H7 (cell line): ENCODE measurements at regions not wholly inside any gene's neighbourhood (a gene's known extent, or its start where the extent isn't known, plus 50 kb on each side); places are given as distances from the start of the nearest gene placed in this dataset.
"Not testable (repeated sequence)": the region's sequence is repeated elsewhere in the genome, so short reads cannot be mapped to it uniquely, and the experiment has no call there.

Experiments
- DNase-seq: peaks from one replicate; pipeline ENCODE4 v3.0.0; 2012
- H3K27me3 ChIP-seq: 2 replicates; pipeline ENCODE4 v1.6.0; 2011; ENCODE audit warnings: mild to moderate bottlenecking, low read length; ENCODE audit not compliant: control insufficient read depth, insufficient read depth
- H3K36me3 ChIP-seq: replicated peaks from 2 replicates; pipeline ENCODE4 v1.5.1; 2011; ENCODE audit warnings: low read length; ENCODE audit not compliant: control insufficient read depth, insufficient read depth
- H3K4me3 ChIP-seq: 2 replicates; pipeline ENCODE4 v1.5.1; 2011; ENCODE audit warnings: low read depth, mild to moderate bottlenecking, control low read depth, low read length, moderate library complexity; ENCODE audit not compliant: insufficient read depth

GRCh38 chr4:118539412-118540077 lies 145.6 kb upstream of the METTL14 start:
- DNase-seq: peak; percentile 4
- H3K27me3 ChIP-seq, H3K36me3 ChIP-seq, H3K4me3 ChIP-seq: not testable (repeated sequence)

- not testable (repeated sequence) for H3K4me3 ChIP-seq, H3K27me3 ChIP-seq, H3K36me3 ChIP-seq, DNase-seq
Measured at GRCh38 chr4:118556576-118556975, 128.6 kb upstream of the METTL14 start.

GRCh38 chr4:118557298-118557851 lies 127.8 kb upstream of the METTL14 start:
- Histone ChIP-seq H3K27me3 (no peaks in the 10 kb centered on the region), H3K4me3 (no peak overlapping the region), H3K36me3 (no peaks in the 10 kb centered on the region)
- peak; percentile 4 for DNase-seq

GRCh38 chr4:118558188-118558587 lies 127.0 kb upstream of the METTL14 start:
- H3K27me3 ChIP-seq, DNase-seq, H3K4me3 ChIP-seq, H3K36me3 ChIP-seq: not testable (repeated sequence)

GRCh38 chr4:118561559-118561958 lies 123.6 kb upstream of the METTL14 start:
- H3K27me3 ChIP-seq, H3K4me3 ChIP-seq, H3K36me3 ChIP-seq, DNase-seq: not testable (repeated sequence)

GRCh38 chr4:118566003-118566513 lies 119.1 kb upstream of the METTL14 start:
- not testable (repeated sequence) for H3K27me3 ChIP-seq, H3K36me3 ChIP-seq, H3K4me3 ChIP-seq
- peak; percentile 12 for DNase-seq

- DNase-seq: not testable (repeated sequence)
Measured at GRCh38 chr4:118572991-118573390, 112.2 kb upstream of the METTL14 start.

GRCh38 chr4:118574251-118574913 lies 110.8 kb upstream of the METTL14 start:
- not testable (repeated sequence) for H3K36me3 ChIP-seq, DNase-seq, H3K4me3 ChIP-seq, H3K27me3 ChIP-seq

More at GRCh38 chr4:118572991-118573390, 112.2 kb upstream of the METTL14 start:
- H3K36me3 ChIP-seq, H3K4me3 ChIP-seq, H3K27me3 ChIP-seq: not testable (repeated sequence)

- not testable (repeated sequence) for DNase-seq, H3K27me3 ChIP-seq, H3K36me3 ChIP-seq, H3K4me3 ChIP-seq
Measured at GRCh38 chr4:118575057-118575456, 110.1 kb upstream of the METTL14 start.

GRCh38 chr4:118575726-118576125 lies 109.5 kb upstream of the METTL14 start:
- DNase-seq, H3K36me3 ChIP-seq, H3K27me3 ChIP-seq, H3K4me3 ChIP-seq: not testable (repeated sequence)

- H3K27me3 ChIP-seq, DNase-seq, H3K4me3 ChIP-seq, H3K36me3 ChIP-seq: not testable (repeated sequence)
Measured at GRCh38 chr4:118576709-118577219, 108.4 kb upstream of the METTL14 start.

- H3K36me3 ChIP-seq: no peaks in the 10 kb centered on the region
- no peaks in the 10 kb centered on the region for H3K27me3 ChIP-seq
- no peak overlapping the region for H3K4me3 ChIP-seq
- no peak for DNase-seq
Measured at GRCh38 chr4:118585015-118585414, 100.2 kb upstream of the METTL14 start.

GRCh38 chr4:118586357-118586790 lies 98.8 kb upstream of the METTL14 start:
- peak; percentile 15 for DNase-seq
- no peak overlapping the region for H3K4me3 ChIP-seq

GRCh38 chr4:118587116-118587831 lies 97.9 kb upstream of the METTL14 start:
- DNase-seq: no peak
- no peaks in the 10 kb centered on the region for H3K36me3 ChIP-seq
- no peak overlapping the region for H3K4me3 ChIP-seq
- no peaks in the 10 kb centered on the region for H3K27me3 ChIP-seq

More at GRCh38 chr4:118586357-118586790, 98.8 kb upstream of the METTL14 start:
- H3K27me3 ChIP-seq: no peaks in the 10 kb centered on the region
- no peaks in the 10 kb centered on the region for H3K36me3 ChIP-seq
